Liver (tissue), 3 donors: ENCODE measurements at regions not wholly inside any gene's neighbourhood (a gene's known extent, or its start where the extent isn't known, plus 50 kb on each side); places are given as distances from the start of the nearest gene placed in this dataset.

Source experiments
- GABPA ChIP-seq, 2 donors: IDR thresholded peaks in 1 of 2; conservative IDR thresholded peaks in 1 of 2; 2 replicates each; pipeline ENCODE4 v1.6.1; 2016; ENCODE audit warnings: antibody characterized with exemption in 2 of 2, mild to moderate bottlenecking in 1 of 2, moderate library complexity in 1 of 2
- HNF4G ChIP-seq: IDR thresholded peaks from 2 replicates; pipeline ENCODE4 v1.6.1; 2016; ENCODE audit warnings: antibody characterized with exemption
- JUND ChIP-seq, 2 donors: IDR thresholded peaks; 2 replicates each; pipeline ENCODE4 v1.6.1; 2016; ENCODE audit warnings: antibody characterized with exemption in 2 of 2
- RAD21 ChIP-seq, 2 donors: IDR thresholded peaks; 2 replicates each; pipeline ENCODE4 v1.6.1; 2016; ENCODE audit warnings: antibody characterized with exemption in 2 of 2, mild to moderate bottlenecking in 2 of 2
- RXRA ChIP-seq, 2 donors: IDR thresholded peaks; 2 replicates each; pipeline ENCODE4 v1.6.1; 2017 to 2018; ENCODE audit warnings: antibody characterized with exemption in 2 of 2, mild to moderate bottlenecking in 1 of 2
- TAF1 ChIP-seq: conservative IDR thresholded peaks from 2 replicates; pipeline ENCODE4 v1.6.1; 2016; ENCODE audit warnings: antibody characterized with exemption, mild to moderate bottlenecking
- YY1 ChIP-seq: IDR thresholded peaks from 2 replicates; pipeline ENCODE4 v1.6.1; 2016; ENCODE audit warnings: antibody characterized with exemption, mild to moderate bottlenecking
- TF ChIP-seq, protein P1 (sequence below): fragments of 150-350 bp; IDR thresholded peaks from 2 replicates; pipeline ENCODE4 v1.5.1; 2017; ENCODE audit warnings: improper control_type of control experiment, low read depth, low read length; ENCODE audit not compliant: missing input control
- TF ChIP-seq, protein P2 (sequence below): IDR thresholded peaks from 2 replicates; pipeline ENCODE4 v1.6.1; 2016; ENCODE audit warnings: antibody characterized with exemption, mild to moderate bottlenecking
- TF ChIP-seq, protein P3 (sequence below): IDR thresholded peaks from 2 replicates; pipeline ENCODE4 v1.6.1; 2016; ENCODE audit warnings: antibody characterized with exemption
- TF ChIP-seq, protein P4 (sequence below): IDR thresholded peaks from 2 replicates; pipeline ENCODE4 v1.6.1; 2016; ENCODE audit warnings: antibody characterized with exemption
- TF ChIP-seq, protein P5 (sequence below): IDR thresholded peaks from 2 replicates; pipeline ENCODE4 v1.6.1; 2016; ENCODE audit warnings: antibody characterized with exemption
- donor health status: healthy.
- donor health status: healthy.

DNA sequence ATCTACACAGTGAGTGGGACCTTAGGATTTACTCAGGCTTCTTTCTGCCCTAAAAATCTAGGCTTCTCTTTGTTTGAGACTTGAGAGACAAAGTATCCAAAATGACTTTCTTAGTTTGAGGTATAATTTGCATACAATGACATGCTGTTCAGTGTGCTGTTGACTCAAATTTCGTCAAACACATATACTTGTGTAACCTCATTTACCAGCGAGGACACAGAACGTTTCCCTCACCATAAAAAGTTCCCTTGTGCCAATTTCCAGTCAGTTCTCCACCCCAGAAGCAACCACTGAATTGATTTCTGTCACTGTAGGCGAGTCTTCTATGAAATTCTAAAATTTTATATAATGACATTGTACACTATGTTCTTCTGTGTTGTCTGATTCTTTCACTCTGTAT lies 68.0 kb upstream of the MAF start:
- TF ChIP-seq RXRA (IDR thresholded peaks at IDR 0.05) (no peak), YY1 (no peak), TAF1 (no peak), JUND (IDR thresholded peaks at IDR 0.05) (no peak), GABPA (IDR thresholded peaks at IDR 0.05 in 1 of 2, conservative IDR thresholded peaks at IDR 0.05 in 1 of 2) (no peak), RAD21 (IDR thresholded peaks at IDR 0.05) (no peak), HNF4G (no peak)
- TF ChIP-seq, protein P1, sequence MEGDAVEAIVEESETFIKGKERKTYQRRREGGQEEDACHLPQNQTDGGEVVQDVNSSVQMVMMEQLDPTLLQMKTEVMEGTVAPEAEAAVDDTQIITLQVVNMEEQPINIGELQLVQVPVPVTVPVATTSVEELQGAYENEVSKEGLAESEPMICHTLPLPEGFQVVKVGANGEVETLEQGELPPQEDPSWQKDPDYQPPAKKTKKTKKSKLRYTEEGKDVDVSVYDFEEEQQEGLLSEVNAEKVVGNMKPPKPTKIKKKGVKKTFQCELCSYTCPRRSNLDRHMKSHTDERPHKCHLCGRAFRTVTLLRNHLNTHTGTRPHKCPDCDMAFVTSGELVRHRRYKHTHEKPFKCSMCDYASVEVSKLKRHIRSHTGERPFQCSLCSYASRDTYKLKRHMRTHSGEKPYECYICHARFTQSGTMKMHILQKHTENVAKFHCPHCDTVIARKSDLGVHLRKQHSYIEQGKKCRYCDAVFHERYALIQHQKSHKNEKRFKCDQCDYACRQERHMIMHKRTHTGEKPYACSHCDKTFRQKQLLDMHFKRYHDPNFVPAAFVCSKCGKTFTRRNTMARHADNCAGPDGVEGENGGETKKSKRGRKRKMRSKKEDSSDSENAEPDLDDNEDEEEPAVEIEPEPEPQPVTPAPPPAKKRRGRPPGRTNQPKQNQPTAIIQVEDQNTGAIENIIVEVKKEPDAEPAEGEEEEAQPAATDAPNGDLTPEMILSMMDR: no peak
- TF ChIP-seq, protein P2, sequence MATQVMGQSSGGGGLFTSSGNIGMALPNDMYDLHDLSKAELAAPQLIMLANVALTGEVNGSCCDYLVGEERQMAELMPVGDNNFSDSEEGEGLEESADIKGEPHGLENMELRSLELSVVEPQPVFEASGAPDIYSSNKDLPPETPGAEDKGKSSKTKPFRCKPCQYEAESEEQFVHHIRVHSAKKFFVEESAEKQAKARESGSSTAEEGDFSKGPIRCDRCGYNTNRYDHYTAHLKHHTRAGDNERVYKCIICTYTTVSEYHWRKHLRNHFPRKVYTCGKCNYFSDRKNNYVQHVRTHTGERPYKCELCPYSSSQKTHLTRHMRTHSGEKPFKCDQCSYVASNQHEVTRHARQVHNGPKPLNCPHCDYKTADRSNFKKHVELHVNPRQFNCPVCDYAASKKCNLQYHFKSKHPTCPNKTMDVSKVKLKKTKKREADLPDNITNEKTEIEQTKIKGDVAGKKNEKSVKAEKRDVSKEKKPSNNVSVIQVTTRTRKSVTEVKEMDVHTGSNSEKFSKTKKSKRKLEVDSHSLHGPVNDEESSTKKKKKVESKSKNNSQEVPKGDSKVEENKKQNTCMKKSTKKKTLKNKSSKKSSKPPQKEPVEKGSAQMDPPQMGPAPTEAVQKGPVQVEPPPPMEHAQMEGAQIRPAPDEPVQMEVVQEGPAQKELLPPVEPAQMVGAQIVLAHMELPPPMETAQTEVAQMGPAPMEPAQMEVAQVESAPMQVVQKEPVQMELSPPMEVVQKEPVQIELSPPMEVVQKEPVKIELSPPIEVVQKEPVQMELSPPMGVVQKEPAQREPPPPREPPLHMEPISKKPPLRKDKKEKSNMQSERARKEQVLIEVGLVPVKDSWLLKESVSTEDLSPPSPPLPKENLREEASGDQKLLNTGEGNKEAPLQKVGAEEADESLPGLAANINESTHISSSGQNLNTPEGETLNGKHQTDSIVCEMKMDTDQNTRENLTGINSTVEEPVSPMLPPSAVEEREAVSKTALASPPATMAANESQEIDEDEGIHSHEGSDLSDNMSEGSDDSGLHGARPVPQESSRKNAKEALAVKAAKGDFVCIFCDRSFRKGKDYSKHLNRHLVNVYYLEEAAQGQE: no peak
- TF ChIP-seq, protein P3, sequence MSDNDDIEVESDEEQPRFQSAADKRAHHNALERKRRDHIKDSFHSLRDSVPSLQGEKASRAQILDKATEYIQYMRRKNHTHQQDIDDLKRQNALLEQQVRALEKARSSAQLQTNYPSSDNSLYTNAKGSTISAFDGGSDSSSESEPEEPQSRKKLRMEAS: no peak
- TF ChIP-seq, protein P4, sequence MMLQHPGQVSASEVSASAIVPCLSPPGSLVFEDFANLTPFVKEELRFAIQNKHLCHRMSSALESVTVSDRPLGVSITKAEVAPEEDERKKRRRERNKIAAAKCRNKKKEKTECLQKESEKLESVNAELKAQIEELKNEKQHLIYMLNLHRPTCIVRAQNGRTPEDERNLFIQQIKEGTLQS: no peak
- TF ChIP-seq, protein P5, sequence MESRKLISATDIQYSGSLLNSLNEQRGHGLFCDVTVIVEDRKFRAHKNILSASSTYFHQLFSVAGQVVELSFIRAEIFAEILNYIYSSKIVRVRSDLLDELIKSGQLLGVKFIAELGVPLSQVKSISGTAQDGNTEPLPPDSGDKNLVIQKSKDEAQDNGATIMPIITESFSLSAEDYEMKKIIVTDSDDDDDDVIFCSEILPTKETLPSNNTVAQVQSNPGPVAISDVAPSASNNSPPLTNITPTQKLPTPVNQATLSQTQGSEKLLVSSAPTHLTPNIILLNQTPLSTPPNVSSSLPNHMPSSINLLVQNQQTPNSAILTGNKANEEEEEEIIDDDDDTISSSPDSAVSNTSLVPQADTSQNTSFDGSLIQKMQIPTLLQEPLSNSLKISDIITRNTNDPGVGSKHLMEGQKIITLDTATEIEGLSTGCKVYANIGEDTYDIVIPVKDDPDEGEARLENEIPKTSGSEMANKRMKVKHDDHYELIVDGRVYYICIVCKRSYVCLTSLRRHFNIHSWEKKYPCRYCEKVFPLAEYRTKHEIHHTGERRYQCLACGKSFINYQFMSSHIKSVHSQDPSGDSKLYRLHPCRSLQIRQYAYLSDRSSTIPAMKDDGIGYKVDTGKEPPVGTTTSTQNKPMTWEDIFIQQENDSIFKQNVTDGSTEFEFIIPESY: no peak
